HG03066 (cell line): ENCODE measurements at regions not wholly inside any gene's neighbourhood (a gene's known extent, or its start where the extent isn't known, plus 50 kb on each side); places are given as distances from the start of the nearest gene placed in this dataset.
"Not testable (repeated sequence)": the region's sequence is repeated elsewhere in the genome, so short reads cannot be mapped to it uniquely, and the experiment has no call there.

Experiments used
- ATAC-seq: cut with Tn5 transposase; IDR thresholded peaks from one replicate; pipeline ENCODE4 v1.9.1; 2021; ENCODE audit warnings: low read depth; ENCODE audit not compliant: unreplicated experiment

GRCh38 chr4:28427306-28428085 lies 1566.9 kb downstream of the STIM2 start:
- ATAC-seq = no peak

- ATAC-seq = no peak
These were observed 1571.8 kb downstream of the STIM2 start for GRCh38 chr4:28432348-28433025.

GRCh38 chr4:28435314-28435713 lies 1574.7 kb downstream of the STIM2 start:
- no peak for ATAC-seq

- ATAC-seq = no peak
These were observed 1575.8 kb downstream of the STIM2 start for GRCh38 chr4:28436191-28437080.

GRCh38 chr4:28443371-28443770 lies 1582.7 kb downstream of the STIM2 start:
- ATAC-seq = no peak

GRCh38 chr4:28443801-28444412 lies 1583.3 kb downstream of the STIM2 start:
- ATAC-seq = no peak

- no peak for ATAC-seq
These were observed 1584.3 kb downstream of the STIM2 start for GRCh38 chr4:28444886-28445496.

- ATAC-seq = no peak
These were observed 1588.4 kb downstream of the STIM2 start for GRCh38 chr4:28449085-28449484.

- no peak for ATAC-seq
These were observed 1590.7 kb downstream of the STIM2 start for GRCh38 chr4:28451346-28451745.

- ATAC-seq = no peak
These were observed 1602.4 kb downstream of the STIM2 start for GRCh38 chr4:28462766-28463700.

GRCh38 chr4:28464823-28465222 lies 1604.2 kb downstream of the STIM2 start:
- no peak for ATAC-seq

- ATAC-seq = not testable (repeated sequence)
These were observed 1606.2 kb downstream of the STIM2 start for GRCh38 chr4:28466886-28467285.

GRCh38 chr4:28469387-28469786 lies 1608.7 kb downstream of the STIM2 start:
- no peak for ATAC-seq

GRCh38 chr4:28469886-28470285 lies 1609.2 kb downstream of the STIM2 start:
- ATAC-seq = no peak

- no peak for ATAC-seq
These were observed 1614.7 kb downstream of the STIM2 start for GRCh38 chr4:28475381-28475780.

- no peak for ATAC-seq
These were observed 1619.0 kb downstream of the STIM2 start for GRCh38 chr4:28479666-28480065.

- no peak for ATAC-seq
These were observed 1620.9 kb downstream of the STIM2 start for GRCh38 chr4:28481565-28481964.

GRCh38 chr4:28482580-28483270 lies 1622.1 kb downstream of the STIM2 start:
- ATAC-seq = no peak

- ATAC-seq = no peak
These were observed 1627.4 kb downstream of the STIM2 start for GRCh38 chr4:28488021-28488420.
